ENCODE measurements at regions not wholly inside any gene's neighbourhood (a gene's known extent, or its start where the extent isn't known, plus 50 kb on each side); places are given as distances from the start of the nearest gene placed in this dataset.

- no peak overlapping the region for H3K4me3 Mint-ChIP-seq
- Histone ChIP-seq H3K14ac (ENCODE audit: insufficient read depth, low read length) (no peak overlapping the region), H2BK120ac (ENCODE audit: low read depth, low read length, poor library complexity, severe bottlenecking) (no peak overlapping the region), H3K23ac (ENCODE audit: insufficient read length, low read depth, low read length) (no peak overlapping the region), H3K27ac (ENCODE audit: insufficient read length, low read depth, low read length) (no peak overlapping the region), H3K18ac (ENCODE audit: insufficient read length, low read depth, low read length) (no peak overlapping the region), H3K4me1 (ENCODE audit: insufficient read depth, low read length) (no peaks in the 10 kb centered on the region), H2BK5ac (ENCODE audit: insufficient read length, low read length) (no peak overlapping the region), H3K4me2 (ENCODE audit: insufficient read depth, insufficient read length, low read length) (no peak overlapping the region), H4K91ac (ENCODE audit: insufficient read length, low read depth, low read length) (no peak overlapping the region), H3K9ac (ENCODE audit: extremely low read depth, insufficient read length, low read length) (no peak overlapping the region), H2AFZ (ENCODE audit: low read length) (no peak overlapping the region), H3K56ac (ENCODE audit: insufficient read length, low read depth, low read length) (no peak overlapping the region), H2AK5ac (ENCODE audit: insufficient read length, low read length) (no peak overlapping the region), H3T11ph (ENCODE audit: low read length) (no peak overlapping the region), H2BK12ac (ENCODE audit: insufficient read length, low read depth, low read length) (no peak overlapping the region), H3K79me2 (ENCODE audit: insufficient read depth, low read length) (no peaks in the 10 kb centered on the region), H3K23me2 (ENCODE audit: insufficient read length, low read depth, low read length, poor library complexity, severe bottlenecking) (no peaks in the 10 kb centered on the region), H2BK15ac (ENCODE audit: low read depth, low read length) (no peak overlapping the region), H3K4ac (ENCODE audit: low read depth, low read length) (no peak overlapping the region), H4K8ac (replicated peaks; ENCODE audit: insufficient read length, low read depth, low read length) (no peak overlapping the region), H4K20me1 (ENCODE audit: control insufficient read depth, insufficient read depth, insufficient read length) (no peaks in the 10 kb centered on the region), H4K5ac (ENCODE audit: insufficient read length, low read depth, low read length) (no peak overlapping the region), H3K79me1 (ENCODE audit: insufficient read depth, low read depth, low read length, poor library complexity, severe bottlenecking) (no peaks in the 10 kb centered on the region), H3K9me3 (ENCODE audit: control insufficient read depth, low read depth, low read length) (peaks cover 7% of the 10 kb centered on the region), H3K27me3 (ENCODE audit: insufficient read depth, low read length) (no peaks in the 10 kb centered on the region), H2BK20ac (ENCODE audit: low read depth, low read length, poor library complexity, severe bottlenecking) (no peak overlapping the region)
- no peak for DNase-seq
- H3K27me3 Mint-ChIP-seq (ENCODE audit: low read depth) = peaks cover 9% of the 10 kb centered on the region
- no peak overlapping the region for H3K27ac Mint-ChIP-seq
- TF ChIP-seq CTCF (conservative IDR thresholded peaks at IDR 0.05) = no peak
- H3K36me3 Mint-ChIP-seq (ENCODE audit: insufficient read depth in 1 of 3, low read depth in 3 of 3) = peaks cover 6 to 16% (median 9%) of the 10 kb centered on the region in 3 experiments; a peak in 6 of 7 replicates
- WGBS (ENCODE audit: extremely low coverage, insufficient read length, low lambda C conversion rate) = no CpG with 5 or more reads among the region's 7 CpGs
- H3K4me1 Mint-ChIP-seq = peaks cover 3 to 6% of the 10 kb centered on the region in 2 experiments; a peak in 2 of 4 replicates
- peaks cover 27 to 37% of the 10 kb centered on the region in 2 experiments for H3K9me3 Mint-ChIP-seq
These were observed 114.1 kb downstream of the BMS1 start for GRCh38 chr10:42896735-42897134.

Measured in H9 (cell line).